ENCODE measurements at regions not wholly inside any gene's neighbourhood (a gene's known extent, or its start where the extent isn't known, plus 50 kb on each side); places are given as distances from the start of the nearest gene placed in this dataset.
"Not testable (repeated sequence)": the region's sequence is repeated elsewhere in the genome, so short reads cannot be mapped to it uniquely, and the experiment has no call there.

GRCh38 chr3:59366218-59366617 is 316.4 kb upstream of the CFAP20DC start:
- peaks cover 6% of the 10 kb centered on the region for H3K27me3 ChIP-seq (ENCODE audit: insufficient read depth, poor library complexity, severe bottlenecking)
- DNase-seq (ENCODE audit: low read depth in 1 of 2, low spot score in 1 of 2) = no peak
- H3K27ac ChIP-seq (replicated peaks) = no peak overlapping the region
- TF ChIP-seq POLR2AphosphoS5 (IDR thresholded peaks at IDR 0.05; ENCODE audit: low read depth) = no peak
- no peak for TF ChIP-seq CTCF (IDR thresholded peaks at IDR 0.05; ENCODE audit: insufficient read depth, low read length)
- no peak for TF ChIP-seq GABPA (IDR thresholded peaks at IDR 0.05; ENCODE audit: low read depth)
- TF ChIP-seq SPI1 (IDR thresholded peaks at IDR 0.05; ENCODE audit: borderline replicate concordance, low read depth) = no peak
- no peak for TF ChIP-seq REST (IDR thresholded peaks at IDR 0.05; ENCODE audit: insufficient replicate concordance, low read depth)
- H3K4me3 ChIP-seq (replicated peaks; ENCODE audit: insufficient read depth, low read length) = no peak overlapping the region

- Histone ChIP-seq H3K4me3 (replicated peaks; ENCODE audit: insufficient read depth, low read length) (no peak overlapping the region), H3K27me3 (ENCODE audit: insufficient read depth, poor library complexity, severe bottlenecking) (peaks cover 6% of the 10 kb centered on the region), H3K27ac (replicated peaks) (no peak overlapping the region)
- no peak for TF ChIP-seq SPI1 (IDR thresholded peaks at IDR 0.05; ENCODE audit: borderline replicate concordance, low read depth)
- TF ChIP-seq GABPA (IDR thresholded peaks at IDR 0.05; ENCODE audit: low read depth) = no peak
- TF ChIP-seq POLR2AphosphoS5 (IDR thresholded peaks at IDR 0.05; ENCODE audit: low read depth) = no peak
- no peak for TF ChIP-seq CTCF (IDR thresholded peaks at IDR 0.05; ENCODE audit: insufficient read depth, low read length)
- TF ChIP-seq REST (IDR thresholded peaks at IDR 0.05; ENCODE audit: insufficient replicate concordance, low read depth) = no peak
- no peak for DNase-seq (ENCODE audit: low read depth in 1 of 2, low spot score in 1 of 2)
Observed at GRCh38 chr3:59364496-59364895, 314.7 kb upstream of the CFAP20DC start.

GRCh38 chr3:59360312-59360711 is 310.5 kb upstream of the CFAP20DC start:
- not testable (repeated sequence) for DNase-seq (ENCODE audit: low read depth in 1 of 2, low spot score in 1 of 2); H3K4me3 ChIP-seq (replicated peaks; ENCODE audit: insufficient read depth, low read length); H3K27me3 ChIP-seq (ENCODE audit: insufficient read depth, poor library complexity, severe bottlenecking); H3K27ac ChIP-seq (replicated peaks)

GRCh38 chr3:59341459-59341858 is 291.6 kb upstream of the CFAP20DC start:
- TF ChIP-seq SPI1 (IDR thresholded peaks at IDR 0.05; ENCODE audit: borderline replicate concordance, low read depth) = no peak
- no peak for TF ChIP-seq REST (IDR thresholded peaks at IDR 0.05; ENCODE audit: insufficient replicate concordance, low read depth)
- no peak for TF ChIP-seq POLR2AphosphoS5 (IDR thresholded peaks at IDR 0.05; ENCODE audit: low read depth)
- H3K4me3 ChIP-seq (replicated peaks; ENCODE audit: insufficient read depth, low read length) = no peak overlapping the region
- DNase-seq (ENCODE audit: low read depth in 1 of 2, low spot score in 1 of 2) = no peak
- H3K27me3 ChIP-seq (ENCODE audit: insufficient read depth, poor library complexity, severe bottlenecking) = peaks cover 3% of the 10 kb centered on the region
- H3K27ac ChIP-seq (replicated peaks) = no peak overlapping the region

All from HL-60 (cell line).